ENCODE measurements at regions not wholly inside any gene's neighbourhood (a gene's known extent, or its start where the extent isn't known, plus 50 kb on each side); places are given as distances from the start of the nearest gene placed in this dataset.
A peak's percentile ranks its signal among the peaks of the same experiment; 100 is the strongest.

- DNase-seq (ENCODE audit: low read depth in 2 of 2, low spot score in 1 of 2), result no peak
Measured at GRCh38 chr12:126869644-126870043, 1397.3 kb upstream of the TMEM132C start.

GRCh38 chr12:126873701-126874100, 1393.3 kb upstream of the TMEM132C start:
- no peak for DNase-seq (ENCODE audit: low read depth in 2 of 2, low spot score in 1 of 2)

GRCh38 chr12:126874427-126875026, 1392.4 kb upstream of the TMEM132C start:
- DNase-seq (ENCODE audit: low read depth in 2 of 2, low spot score in 1 of 2), result peak; percentile 7 to 8

DNA sequence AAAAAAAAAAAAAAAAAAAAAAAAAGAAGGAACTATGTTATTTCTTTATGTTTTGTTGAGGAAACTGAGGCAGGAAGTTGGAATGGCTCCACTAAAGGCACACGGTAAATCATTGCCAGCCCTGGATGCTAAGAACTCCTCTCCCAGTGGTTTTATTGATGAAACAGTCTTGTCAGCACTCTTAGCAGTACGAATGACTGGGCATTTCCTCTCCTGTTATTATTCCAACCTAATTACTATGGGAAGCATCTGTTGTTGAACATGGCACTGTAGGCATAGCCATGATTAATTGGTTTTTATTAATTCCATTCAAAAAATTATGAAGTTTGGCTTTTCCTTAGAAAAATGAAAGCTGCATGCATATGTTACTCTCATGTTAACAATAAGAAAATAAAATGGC, 1387.1 kb upstream of the TMEM132C start:
- no peak for DNase-seq (ENCODE audit: low read depth in 2 of 2, low spot score in 1 of 2)

GRCh38 chr12:126883697-126884096, 1383.3 kb upstream of the TMEM132C start:
- no peak for DNase-seq (ENCODE audit: low read depth in 2 of 2, low spot score in 1 of 2)

- DNase-seq (ENCODE audit: low read depth in 2 of 2, low spot score in 1 of 2), result no peak
Measured at GRCh38 chr12:126889501-126889900, 1377.5 kb upstream of the TMEM132C start.

DNA sequence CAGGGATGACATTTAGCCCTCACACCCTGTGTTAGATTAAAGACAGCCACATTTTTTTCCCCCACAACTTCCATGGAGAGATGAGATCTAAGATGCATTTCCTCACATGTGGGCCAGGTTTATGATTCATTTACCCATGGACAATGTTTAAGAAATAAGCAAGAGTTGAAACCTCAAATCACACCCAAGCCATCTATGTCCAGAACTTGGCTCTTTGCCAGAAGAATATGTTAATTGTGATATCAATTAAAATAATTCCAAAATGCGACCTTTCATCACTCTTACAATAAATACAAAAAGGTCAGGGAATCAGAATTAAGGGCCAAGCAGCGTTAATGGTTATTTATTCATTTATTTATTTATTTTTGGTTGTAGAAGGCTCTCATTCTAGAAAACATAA, 1376.9 kb upstream of the TMEM132C start:
- no peak for DNase-seq (ENCODE audit: low read depth in 2 of 2, low spot score in 1 of 2)

DNA sequence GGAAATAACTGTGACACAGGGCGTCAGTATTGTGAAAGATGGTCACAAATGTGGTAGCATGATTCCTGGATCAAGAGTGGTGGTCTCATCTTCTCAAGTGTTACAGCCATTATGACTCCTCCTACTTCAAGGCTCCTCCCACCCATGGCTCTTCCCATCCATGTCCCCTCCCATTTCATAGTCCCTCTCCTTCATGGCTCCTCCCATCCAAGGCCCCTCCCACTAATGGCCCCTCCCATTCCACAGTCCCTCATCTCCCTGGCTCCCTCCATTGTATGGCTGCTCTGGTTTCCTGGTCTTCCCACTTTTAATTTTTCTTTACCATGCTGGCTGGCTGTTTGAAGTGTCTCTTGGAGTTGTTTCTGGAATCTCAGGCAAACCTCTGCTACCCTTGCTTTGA, 1375.2 kb upstream of the TMEM132C start:
- no peak for DNase-seq (ENCODE audit: low read depth in 2 of 2, low spot score in 1 of 2)

- DNase-seq (ENCODE audit: low read depth in 2 of 2, low spot score in 1 of 2), result no peak
Measured at GRCh38 chr12:126895951-126896913, 1370.7 kb upstream of the TMEM132C start.

DNA sequence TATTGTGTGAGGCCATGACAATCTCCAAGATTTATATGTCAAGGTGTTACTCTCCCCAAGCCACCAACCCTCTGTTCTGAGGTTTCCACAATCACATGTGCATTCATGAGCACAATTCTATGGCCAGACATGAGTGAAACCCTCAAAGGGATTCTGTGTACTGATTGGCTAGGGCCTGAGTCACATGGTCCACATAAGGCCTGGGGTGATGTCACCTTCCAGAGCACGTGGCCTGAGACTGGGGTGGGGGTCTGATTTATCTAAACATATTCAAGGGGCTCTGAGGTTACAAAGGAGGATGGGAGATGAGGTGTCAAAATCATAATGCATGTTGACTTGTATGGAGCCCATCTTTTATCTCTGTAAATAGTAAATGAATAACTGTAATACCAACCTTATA, 1369.9 kb upstream of the TMEM132C start:
- no peak for DNase-seq (ENCODE audit: low read depth in 2 of 2, low spot score in 1 of 2)

GRCh38 chr12:126897778-126898177, 1369.2 kb upstream of the TMEM132C start:
- no peak for DNase-seq (ENCODE audit: low read depth in 2 of 2, low spot score in 1 of 2)

- no peak for DNase-seq (ENCODE audit: low read depth in 2 of 2, low spot score in 1 of 2)
Measured at GRCh38 chr12:126898562-126898961, 1368.4 kb upstream of the TMEM132C start.

DNA sequence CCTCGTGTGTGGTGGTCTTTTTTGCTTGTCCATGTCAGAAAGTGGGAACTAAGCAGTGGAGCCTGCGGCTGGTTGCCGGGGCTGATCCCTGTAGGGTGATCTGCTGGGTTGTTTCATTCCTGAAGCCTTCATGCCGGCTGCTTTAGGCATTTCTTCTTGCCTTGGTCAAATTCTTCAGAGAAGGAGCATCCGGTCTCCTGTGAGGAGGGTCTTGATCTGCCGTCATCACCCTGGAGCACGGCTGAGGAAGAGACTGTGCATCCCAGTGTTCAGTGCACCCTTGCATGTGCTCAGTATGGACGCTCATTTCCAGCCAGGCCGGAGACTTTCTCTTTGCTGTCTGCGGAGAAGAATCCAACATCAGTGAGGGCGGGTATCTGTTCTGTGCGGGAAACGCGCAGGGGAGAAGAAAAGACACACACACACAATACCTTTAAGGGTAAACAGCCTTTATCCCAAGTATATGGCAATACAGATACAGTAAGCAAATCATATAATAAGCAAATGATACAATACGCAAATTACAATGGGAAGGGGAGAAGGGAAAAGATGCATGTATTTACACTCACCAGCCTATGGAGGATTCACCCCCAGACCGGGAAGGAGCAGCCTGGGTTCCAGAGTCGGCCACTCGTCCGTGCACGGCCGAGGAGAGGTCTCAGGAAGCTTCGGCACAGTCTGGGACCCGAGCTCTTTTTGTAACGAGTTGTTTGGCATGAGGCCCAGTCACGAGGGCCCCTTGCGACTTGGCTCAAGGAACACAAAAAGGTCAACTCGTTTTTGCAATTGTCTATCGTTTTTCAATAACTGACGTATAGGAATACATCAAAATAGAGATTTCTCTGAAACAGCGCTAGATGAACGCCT, 1366.8 kb upstream of the TMEM132C start:
- no peak for DNase-seq (ENCODE audit: low read depth in 2 of 2, low spot score in 1 of 2)

DNA sequence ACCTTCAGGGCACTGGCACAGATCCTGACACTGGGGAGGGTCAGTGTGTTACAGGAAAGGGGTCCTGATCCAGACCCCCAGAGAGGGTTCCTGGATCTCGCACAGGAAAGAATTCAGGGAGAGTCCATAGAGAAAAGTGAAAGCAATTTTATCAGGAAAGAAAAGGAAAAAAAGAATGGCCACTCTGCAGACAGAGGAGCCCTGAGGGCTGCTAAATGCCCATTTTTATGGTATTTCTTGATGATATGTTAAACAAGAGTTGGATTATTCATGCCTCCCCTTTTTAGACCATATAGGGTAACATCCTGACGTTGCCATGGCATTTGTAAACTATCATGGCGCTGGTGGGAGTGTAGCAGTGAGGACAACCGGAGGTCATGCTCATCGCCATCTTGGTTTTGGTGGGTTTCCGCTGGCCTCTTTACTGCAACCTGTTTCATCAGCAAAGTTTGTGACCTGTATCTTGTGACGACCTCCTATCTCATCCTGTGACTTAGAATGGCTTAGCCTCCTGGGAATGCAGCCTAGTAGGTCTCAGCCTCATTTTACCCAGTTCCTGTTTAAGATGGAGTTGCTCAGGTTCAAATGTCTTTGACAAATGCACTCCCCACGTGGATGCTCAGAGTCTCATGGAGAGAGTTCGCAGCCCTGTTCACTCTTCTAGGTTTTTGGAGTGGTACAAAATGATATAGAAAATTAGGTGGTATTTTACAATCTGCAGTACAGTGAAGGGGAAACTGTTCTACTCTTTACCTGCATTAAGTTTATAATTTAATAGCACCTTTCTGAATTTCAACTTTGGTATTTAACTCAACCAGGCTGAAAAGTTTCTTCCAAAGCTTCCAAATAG, 1363.7 kb upstream of the TMEM132C start:
- no peak for DNase-seq (ENCODE audit: low read depth in 2 of 2, low spot score in 1 of 2)

DNA sequence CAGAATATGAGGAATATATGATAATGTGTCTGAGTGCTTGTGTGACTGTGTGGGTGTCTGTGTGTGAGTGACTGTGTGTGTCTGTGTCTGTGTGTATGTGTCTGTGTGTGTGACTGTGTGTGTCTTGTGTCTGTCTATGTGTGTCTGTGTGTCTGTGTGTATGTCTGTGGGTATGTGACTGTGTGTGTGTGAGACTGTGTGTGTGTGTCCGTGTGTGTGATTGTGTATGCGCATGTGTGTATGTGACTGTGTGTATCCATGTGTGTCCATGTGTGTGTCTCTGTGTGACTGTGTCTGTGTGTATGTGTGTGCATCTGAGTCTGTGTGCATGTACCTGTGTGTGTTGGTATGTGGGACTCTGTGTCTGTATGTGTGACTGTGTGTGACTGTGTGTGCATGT, 1361.2 kb upstream of the TMEM132C start:
- DNase-seq (ENCODE audit: low read depth in 2 of 2, low spot score in 1 of 2), result no peak

- no peak for DNase-seq (ENCODE audit: low read depth in 2 of 2, low spot score in 1 of 2)
Measured at GRCh38 chr12:126907900-126908764, 1358.8 kb upstream of the TMEM132C start.

GRCh38 chr12:126908765-126909142, 1358.2 kb upstream of the TMEM132C start:
- no peak for DNase-seq (ENCODE audit: low read depth in 2 of 2, low spot score in 1 of 2)

GRCh38 chr12:126910570-126910969, 1356.4 kb upstream of the TMEM132C start:
- no peak for DNase-seq (ENCODE audit: low read depth in 2 of 2, low spot score in 1 of 2)

DNA sequence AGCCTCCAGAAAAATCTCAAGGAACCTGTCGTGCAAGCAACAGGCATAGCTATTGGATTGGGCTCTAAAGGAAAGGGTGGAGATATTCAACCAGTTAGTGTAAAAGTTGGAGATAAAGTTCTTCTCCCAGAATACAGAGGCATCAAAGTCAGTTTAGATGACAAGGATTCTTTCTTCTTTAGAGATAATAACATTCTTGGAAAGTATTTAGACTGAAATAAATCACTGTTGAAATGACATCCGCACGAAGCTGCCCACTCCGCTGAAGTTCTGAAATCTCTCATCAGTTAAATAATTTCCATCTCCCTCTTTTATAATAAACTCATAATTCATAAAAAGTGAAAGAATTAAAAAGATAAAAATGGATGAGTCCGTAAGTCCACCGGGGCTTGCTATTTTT, 1354.9 kb upstream of the TMEM132C start:
- DNase-seq (ENCODE audit: low read depth in 2 of 2, low spot score in 1 of 2), result no peak
